ENCODE measurements at regions not wholly inside any gene's neighbourhood (a gene's known extent, or its start where the extent isn't known, plus 50 kb on each side); places are given as distances from the start of the nearest gene placed in this dataset.
"Not testable (repeated sequence)": the region's sequence is repeated elsewhere in the genome, so short reads cannot be mapped to it uniquely, and the experiment has no call there.

GRCh38 chr13:30816736-30817135 is 81.4 kb downstream of the ALOX5AP start:
- DNase-seq (ENCODE audit: low read depth in 1 of 2, low spot score in 1 of 2) = no peak

- DNase-seq (ENCODE audit: low read depth in 1 of 2, low spot score in 1 of 2) = no peak
These were observed 83.1 kb downstream of the ALOX5AP start for GRCh38 chr13:30818323-30818960.

GRCh38 chr13:30819136-30819888 is 84.0 kb downstream of the ALOX5AP start:
- no peak for DNase-seq (ENCODE audit: low read depth in 1 of 2, low spot score in 1 of 2)

- no peak for DNase-seq (ENCODE audit: low read depth in 1 of 2, low spot score in 1 of 2)
These were observed 84.7 kb upstream of the MEDAG start for GRCh38 chr13:30821421-30821820.

GRCh38 chr13:30824651-30825050 is 81.4 kb upstream of the MEDAG start:
- DNase-seq (ENCODE audit: low read depth in 1 of 2, low spot score in 1 of 2) = no peak

GRCh38 chr13:30826911-30827577 is 79.0 kb upstream of the MEDAG start:
- DNase-seq (ENCODE audit: low read depth in 1 of 2, low spot score in 1 of 2) = no peak

GRCh38 chr13:30827578-30827925 is 78.5 kb upstream of the MEDAG start:
- no peak for DNase-seq (ENCODE audit: low read depth in 1 of 2, low spot score in 1 of 2)

GRCh38 chr13:30829145-30829832 is 76.8 kb upstream of the MEDAG start:
- DNase-seq (ENCODE audit: low read depth in 1 of 2, low spot score in 1 of 2) = no peak

GRCh38 chr13:30829833-30830637 is 76.0 kb upstream of the MEDAG start:
- no peak for DNase-seq (ENCODE audit: low read depth in 1 of 2, low spot score in 1 of 2)

GRCh38 chr13:30830638-30830965 is 75.5 kb upstream of the MEDAG start:
- no peak for DNase-seq (ENCODE audit: low read depth in 1 of 2, low spot score in 1 of 2)

GRCh38 chr13:30831515-30831914 is 74.6 kb upstream of the MEDAG start:
- DNase-seq (ENCODE audit: low read depth in 1 of 2, low spot score in 1 of 2) = no peak

GRCh38 chr13:30832377-30832776 is 73.7 kb upstream of the MEDAG start:
- DNase-seq (ENCODE audit: low read depth in 1 of 2, low spot score in 1 of 2) = no peak

GRCh38 chr13:30832845-30833332 is 73.2 kb upstream of the MEDAG start:
- peak in 1 of 2 donors; percentile 9 for DNase-seq (ENCODE audit: low read depth in 1 of 2, low spot score in 1 of 2)

- no peak for DNase-seq (ENCODE audit: low read depth in 1 of 2, low spot score in 1 of 2)
These were observed 70.6 kb upstream of the MEDAG start for GRCh38 chr13:30835442-30835841.

GRCh38 chr13:30837227-30838159 is 68.6 kb upstream of the MEDAG start:
- DNase-seq (ENCODE audit: low read depth in 1 of 2, low spot score in 1 of 2) = no peak

- DNase-seq (ENCODE audit: low read depth in 1 of 2, low spot score in 1 of 2) = not testable (repeated sequence)
These were observed 66.4 kb upstream of the MEDAG start for GRCh38 chr13:30839636-30840035.

GRCh38 chr13:30840515-30840914 is 65.6 kb upstream of the MEDAG start:
- DNase-seq (ENCODE audit: low read depth in 1 of 2, low spot score in 1 of 2) = no peak

GRCh38 chr13:30841154-30841553 is 64.9 kb upstream of the MEDAG start:
- no peak for DNase-seq (ENCODE audit: low read depth in 1 of 2, low spot score in 1 of 2)

GRCh38 chr13:30843548-30843947 is 62.5 kb upstream of the MEDAG start:
- DNase-seq (ENCODE audit: low read depth in 1 of 2, low spot score in 1 of 2) = no peak
